GM20000 (cell line): ENCODE measurements at regions not wholly inside any gene's neighbourhood (a gene's known extent, or its start where the extent isn't known, plus 50 kb on each side); places are given as distances from the start of the nearest gene placed in this dataset.
"Not testable (repeated sequence)": the region's sequence is repeated elsewhere in the genome, so short reads cannot be mapped to it uniquely, and the experiment has no call there.

Experiments used
- DNase-seq: peaks from one replicate; pipeline ENCODE4 v3.0.0; 2012; ENCODE audit warnings: low spot score
- CTCF ChIP-seq: IDR thresholded peaks from 2 replicates; pipeline ENCODE4 v1.5.1; 2012; ENCODE audit warnings: mild to moderate bottlenecking, control low read depth; ENCODE audit errors: extremely low read depth, missing control alignments

GRCh38 chr12:100083308-100083707 lies 59.4 kb downstream of the BLTP3B start:
- no peak for TF ChIP-seq CTCF
- DNase-seq: no peak

- DNase-seq: not testable (repeated sequence)
Measured at GRCh38 chr12:100078777-100079176, 63.9 kb downstream of the BLTP3B start.

GRCh38 chr12:100077367-100077766 lies 65.3 kb downstream of the BLTP3B start:
- DNase-seq: no peak
- no peak for TF ChIP-seq CTCF

GRCh38 chr12:100075598-100075997 lies 67.1 kb downstream of the BLTP3B start:
- TF ChIP-seq CTCF: no peak
- DNase-seq: no peak

GRCh38 chr12:100069795-100070194 lies 72.9 kb downstream of the BLTP3B start:
- no peak for TF ChIP-seq CTCF

GRCh38 chr12:100068305-100068704 lies 74.4 kb downstream of the BLTP3B start:
- DNase-seq: no peak
- TF ChIP-seq CTCF: no peak

More at GRCh38 chr12:100069795-100070194, 72.9 kb downstream of the BLTP3B start:
- no peak for DNase-seq

GRCh38 chr12:100061814-100062213 lies 77.1 kb upstream of the ANKS1B start:
- DNase-seq: no peak
- TF ChIP-seq CTCF: no peak

- TF ChIP-seq CTCF: no peak
- DNase-seq: peak; percentile 20
Measured at GRCh38 chr12:100058482-100059029, 73.8 kb upstream of the ANKS1B start.

GRCh38 chr12:100046202-100046601 lies 61.5 kb upstream of the ANKS1B start:
- not testable (repeated sequence) for DNase-seq
